Adrenal gland (tissue), 5 donors: ENCODE measurements at regions not wholly inside any gene's neighbourhood (a gene's known extent, or its start where the extent isn't known, plus 50 kb on each side); places are given as distances from the start of the nearest gene placed in this dataset.

Experiments
- POLR2A ChIP-seq, 2 donors: fragments of 450-650 bp; IDR thresholded peaks; one replicate each; pipeline ENCODE4 v1.6.1; 2017; ENCODE audit warnings: antibody characterized with exemption in 2 of 2, mild to moderate bottlenecking in 2 of 2, moderate library complexity in 1 of 2
- TF ChIP-seq, protein P1 (sequence below), 6 experiments: fragments of 450-650 bp in 4 of 6; fragments of 200-600 bp in 2 of 6; sonication (generic) in 1 of 6; IDR thresholded peaks; 1 replicate in 5 of 6; 2 replicates in 1 of 6; pipeline versions ENCODE4 v1.5.1 to v1.8.0; 2016 to 2021; ENCODE audit warnings: antibody characterized with exemption in 6 of 6, mild to moderate bottlenecking in 2 of 6, moderate library complexity in 1 of 6
- donor health status: DM: no; HTN: no; CAD: no.

DNA sequence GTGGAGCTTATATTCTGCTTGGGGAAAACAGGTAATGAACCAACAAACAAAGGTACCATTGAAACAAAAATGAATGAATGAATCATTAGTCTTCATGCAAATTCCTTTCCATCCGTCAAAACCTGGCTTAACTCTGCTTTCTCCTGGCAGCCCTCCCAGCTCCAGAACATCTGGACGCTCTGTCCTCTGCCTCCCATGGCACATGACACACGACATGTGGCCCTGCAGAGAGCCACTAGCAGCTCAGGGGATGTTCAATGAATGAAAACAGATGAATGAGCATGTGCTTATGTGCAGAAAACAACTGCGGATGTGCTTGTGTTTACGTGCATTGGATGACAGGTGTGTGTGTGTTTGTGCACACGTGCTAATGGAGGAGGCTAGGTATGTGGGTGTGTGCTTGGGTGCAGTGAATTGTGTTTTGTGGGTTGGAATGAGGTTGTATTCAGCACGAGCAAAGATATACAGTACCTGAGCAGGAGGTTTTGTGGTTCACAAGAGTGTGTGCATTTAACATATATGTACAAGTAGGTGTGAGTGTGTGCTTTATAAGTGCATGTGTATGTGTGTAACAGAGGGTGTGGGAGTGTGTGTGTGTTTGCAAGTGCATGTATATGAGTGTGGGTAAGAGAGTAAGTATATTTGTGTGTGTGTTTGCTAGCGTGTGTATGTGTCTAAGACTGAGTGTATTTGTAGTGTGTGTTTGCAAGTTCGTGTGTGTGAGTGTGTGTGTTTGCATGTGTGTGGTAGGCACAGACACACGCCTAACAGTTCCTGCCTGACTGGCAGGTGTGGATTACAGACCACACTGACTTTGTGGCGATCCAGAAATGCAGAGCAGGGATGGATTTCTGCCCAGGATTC, 374.1 kb upstream of the SULF2 start:
- no peak for TF ChIP-seq POLR2A (IDR thresholded peaks at IDR 0.05)
- TF ChIP-seq, protein P1, sequence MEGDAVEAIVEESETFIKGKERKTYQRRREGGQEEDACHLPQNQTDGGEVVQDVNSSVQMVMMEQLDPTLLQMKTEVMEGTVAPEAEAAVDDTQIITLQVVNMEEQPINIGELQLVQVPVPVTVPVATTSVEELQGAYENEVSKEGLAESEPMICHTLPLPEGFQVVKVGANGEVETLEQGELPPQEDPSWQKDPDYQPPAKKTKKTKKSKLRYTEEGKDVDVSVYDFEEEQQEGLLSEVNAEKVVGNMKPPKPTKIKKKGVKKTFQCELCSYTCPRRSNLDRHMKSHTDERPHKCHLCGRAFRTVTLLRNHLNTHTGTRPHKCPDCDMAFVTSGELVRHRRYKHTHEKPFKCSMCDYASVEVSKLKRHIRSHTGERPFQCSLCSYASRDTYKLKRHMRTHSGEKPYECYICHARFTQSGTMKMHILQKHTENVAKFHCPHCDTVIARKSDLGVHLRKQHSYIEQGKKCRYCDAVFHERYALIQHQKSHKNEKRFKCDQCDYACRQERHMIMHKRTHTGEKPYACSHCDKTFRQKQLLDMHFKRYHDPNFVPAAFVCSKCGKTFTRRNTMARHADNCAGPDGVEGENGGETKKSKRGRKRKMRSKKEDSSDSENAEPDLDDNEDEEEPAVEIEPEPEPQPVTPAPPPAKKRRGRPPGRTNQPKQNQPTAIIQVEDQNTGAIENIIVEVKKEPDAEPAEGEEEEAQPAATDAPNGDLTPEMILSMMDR (IDR thresholded peaks at IDR 0.05), result no peak
